Glomerular visceral epithelial cell (primary cell): ENCODE measurements at regions not wholly inside any gene's neighbourhood (a gene's known extent, or its start where the extent isn't known, plus 50 kb on each side); places are given as distances from the start of the nearest gene placed in this dataset.
A peak's percentile ranks its signal among the peaks of the same experiment; 100 is the strongest.

Experiments
- DNase-seq: peaks from one replicate; pipeline ENCODE4 v3.0.0-alpha.2; 2016; ENCODE audit errors: extremely low spot score

GRCh38 chr2:8044046-8044594 is 637.7 kb upstream of the ID2 start:
- DNase-seq: no peak

DNA sequence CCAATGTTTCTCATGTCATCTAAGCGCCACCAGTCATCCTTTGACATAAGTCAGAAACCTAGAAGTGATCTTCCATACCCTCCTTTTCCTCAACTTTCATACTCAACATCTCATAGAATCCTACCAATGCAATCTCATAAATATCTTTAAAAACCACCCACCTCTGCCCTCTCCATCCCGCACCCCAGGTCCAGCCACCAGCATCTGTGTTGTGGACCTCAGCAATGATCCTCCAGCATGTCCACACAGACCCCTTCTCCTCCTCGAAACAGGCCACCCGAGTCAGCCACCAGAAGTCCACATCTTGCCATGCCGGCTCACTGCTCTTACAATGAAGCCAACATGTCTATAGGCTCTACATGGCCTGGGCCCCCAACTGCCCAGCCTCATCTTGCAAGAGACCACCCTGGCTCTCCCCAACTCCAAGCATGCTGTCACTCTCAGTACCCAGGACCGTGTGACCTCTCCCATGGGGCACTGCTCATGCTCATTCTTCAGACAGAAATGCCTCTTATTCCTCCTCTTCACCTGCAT is 636.7 kb upstream of the ID2 start:
- no peak for DNase-seq

GRCh38 chr2:8046849-8047248 is 635.0 kb upstream of the ID2 start:
- no peak for DNase-seq

DNA sequence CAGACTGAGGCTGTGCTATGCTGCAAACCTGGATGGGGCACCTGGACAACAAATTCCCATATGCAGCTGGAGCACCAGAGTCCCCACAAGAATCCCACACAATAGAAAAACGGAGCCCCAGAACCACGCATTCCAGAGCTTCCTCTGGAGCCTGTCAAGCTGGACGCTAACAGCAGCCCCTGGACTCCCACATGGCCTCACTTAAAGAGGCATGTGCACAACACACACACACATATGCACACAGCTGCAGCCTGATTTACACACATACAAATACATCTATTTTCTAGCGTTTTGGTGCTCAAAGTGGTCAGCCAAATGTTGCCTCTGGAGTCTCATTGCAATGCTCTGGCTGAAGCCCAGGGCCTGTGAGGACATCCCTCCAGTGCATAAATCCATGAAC is 632.7 kb upstream of the ID2 start:
- DNase-seq: no peak

DNA sequence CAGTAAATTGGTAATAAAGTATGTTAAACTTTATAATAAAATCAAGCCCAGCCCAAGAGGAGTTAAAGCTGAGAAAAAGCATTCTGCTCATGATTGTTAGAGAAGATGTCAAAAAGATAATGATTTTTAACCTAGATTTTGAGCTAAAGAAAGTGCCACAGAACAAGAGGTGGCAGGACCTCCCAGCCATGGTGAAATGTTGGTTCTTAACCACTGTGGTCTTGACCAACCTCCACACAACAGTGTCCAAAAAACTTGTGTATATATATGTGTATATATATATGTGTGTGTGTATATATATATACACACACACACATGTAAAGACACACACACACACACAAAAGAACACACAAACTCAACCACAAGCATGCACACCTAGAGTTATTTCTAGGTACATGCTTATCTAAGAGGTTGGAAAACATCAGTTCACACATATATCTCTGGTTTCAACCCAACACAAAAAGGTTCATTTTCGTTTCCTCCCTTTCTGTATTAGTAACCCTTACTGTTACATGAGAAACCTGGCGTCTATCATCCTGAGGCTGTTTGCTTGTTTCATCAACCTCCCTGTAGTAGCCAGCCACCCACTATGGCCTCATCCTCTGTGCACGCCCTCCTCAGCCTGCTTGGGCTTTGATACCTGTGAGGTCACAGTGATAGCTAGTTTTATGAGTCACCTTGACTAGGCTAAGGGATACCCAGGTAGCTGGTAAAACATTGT is 631.8 kb upstream of the ID2 start:
- no peak for DNase-seq

- no peak for DNase-seq
These were observed 628.6 kb upstream of the ID2 start for GRCh38 chr2:8053216-8053615.

GRCh38 chr2:8054070-8054469 is 627.8 kb upstream of the ID2 start:
- DNase-seq: no peak

- DNase-seq: no peak
These were observed 623.2 kb upstream of the ID2 start for GRCh38 chr2:8058652-8059051.

DNA sequence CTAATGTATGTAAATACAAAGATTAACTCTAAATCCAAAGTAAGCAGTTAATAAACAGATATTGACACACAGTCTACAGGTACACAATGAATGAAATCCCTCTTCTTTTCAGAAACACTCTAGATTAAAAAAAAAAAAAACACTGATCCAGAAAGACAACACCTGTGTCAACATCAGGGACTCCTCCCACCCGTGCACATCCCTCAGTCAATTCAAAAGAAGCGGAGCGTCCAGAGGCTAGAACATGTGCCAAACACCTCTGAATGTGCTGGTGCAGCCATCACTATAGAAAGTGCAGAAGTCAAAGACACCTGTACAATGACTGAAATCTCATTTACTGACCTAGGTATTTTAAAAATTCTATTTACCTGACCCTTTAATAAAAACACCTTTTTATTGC is 622.6 kb upstream of the ID2 start:
- DNase-seq: no peak

DNA sequence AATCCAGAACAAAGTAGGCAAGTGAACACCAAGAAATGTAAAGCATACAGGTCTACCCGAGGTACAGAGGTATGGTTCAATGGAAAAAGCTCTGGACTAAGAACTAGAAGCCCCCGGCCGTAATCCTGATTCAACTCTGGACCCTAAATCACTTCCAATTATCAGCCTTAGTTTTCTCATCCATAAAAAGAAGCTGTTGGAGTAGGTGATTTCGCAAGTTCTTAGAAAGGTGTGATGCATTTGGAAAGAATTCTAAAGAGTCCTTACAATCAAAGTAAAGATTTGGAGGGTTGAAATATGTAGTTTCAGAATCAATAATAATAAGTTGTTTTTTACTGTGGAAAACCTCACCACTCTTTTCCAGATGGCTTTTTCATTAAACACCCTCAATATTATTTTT is 622.1 kb upstream of the ID2 start:
- DNase-seq: no peak

DNA sequence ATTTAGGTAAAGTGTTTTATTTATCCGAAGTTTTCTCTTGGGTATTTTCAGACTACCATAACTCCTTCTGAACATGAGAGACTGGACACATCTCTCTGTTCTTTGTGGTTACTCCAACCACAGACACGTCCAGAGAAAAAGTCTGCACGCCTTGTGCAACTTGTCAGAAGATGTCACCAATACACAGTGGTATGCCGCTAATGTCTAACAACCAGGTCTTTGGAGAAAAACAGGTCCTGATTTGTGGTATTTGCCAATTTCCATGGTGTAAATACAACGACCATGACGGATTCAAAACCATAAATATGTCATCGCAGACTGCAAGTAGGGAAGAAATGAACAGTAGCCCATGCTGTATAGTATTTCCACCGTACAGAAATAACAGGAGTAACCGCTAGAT is 620.6 kb upstream of the ID2 start:
- DNase-seq: no peak

DNA sequence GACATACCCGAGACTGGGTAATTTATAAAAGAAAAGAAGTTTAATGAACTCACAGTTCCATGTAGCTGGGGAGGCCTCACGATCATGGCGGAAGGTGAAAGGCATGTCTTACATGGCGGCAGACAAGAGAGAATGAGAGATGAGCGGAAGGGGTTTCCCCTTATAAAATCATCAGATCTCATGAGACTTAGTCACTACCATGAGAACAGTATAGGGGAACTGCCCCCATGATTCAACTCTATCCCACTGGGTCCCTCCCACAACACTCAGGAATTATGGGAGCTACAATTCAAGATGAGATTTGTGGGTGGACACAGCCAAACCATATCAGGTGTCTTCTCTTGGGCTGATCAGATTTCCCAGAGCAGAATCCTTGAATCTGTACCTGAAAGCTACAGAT is 617.3 kb upstream of the ID2 start:
- DNase-seq: no peak

DNA sequence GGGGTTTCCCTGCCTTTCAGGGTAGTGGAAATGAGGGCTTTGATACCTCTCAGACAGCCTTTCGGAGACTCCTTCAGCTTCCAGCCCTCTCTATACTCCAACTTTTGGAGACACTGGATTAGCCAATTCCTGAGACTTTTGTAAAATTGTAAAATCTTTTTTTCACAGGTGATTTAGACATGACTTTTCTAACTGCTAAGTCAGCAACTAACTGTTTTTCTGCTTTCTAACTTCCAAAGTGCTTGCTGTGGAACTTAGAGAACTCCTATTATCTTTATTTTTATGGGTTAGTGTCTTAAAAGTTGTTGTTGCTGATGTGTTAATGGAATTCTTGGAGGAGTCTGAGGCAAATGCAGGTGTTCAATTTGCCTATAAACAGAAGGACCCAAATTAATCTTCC is 616.7 kb upstream of the ID2 start:
- no peak for DNase-seq

- DNase-seq: no peak
These were observed 614.0 kb upstream of the ID2 start for GRCh38 chr2:8067784-8068336.

DNA sequence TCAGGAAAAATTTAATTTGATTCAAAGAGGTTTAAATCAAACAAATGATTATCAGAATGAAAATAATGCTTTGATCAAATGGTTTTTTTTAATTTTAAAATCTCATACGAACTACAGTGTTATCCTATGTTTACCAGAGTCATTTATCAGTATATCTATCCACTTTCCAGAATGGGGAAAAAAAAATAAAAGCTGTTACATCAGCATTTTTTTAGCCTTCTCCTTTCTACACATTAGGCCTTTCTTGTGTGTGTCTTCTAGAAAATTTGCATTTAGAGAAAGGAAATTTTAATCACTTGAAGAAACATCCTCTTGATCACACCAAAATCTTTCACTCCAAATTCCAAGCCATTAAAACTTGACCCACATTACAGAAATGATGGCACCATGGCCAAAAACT is 608.9 kb upstream of the ID2 start:
- DNase-seq: no peak

GRCh38 chr2:8073916-8074315 is 607.9 kb upstream of the ID2 start:
- DNase-seq: no peak

GRCh38 chr2:8076448-8077342 is 605.2 kb upstream of the ID2 start:
- no peak for DNase-seq

- DNase-seq: no peak
These were observed 603.2 kb upstream of the ID2 start for GRCh38 chr2:8078705-8079104.

DNA sequence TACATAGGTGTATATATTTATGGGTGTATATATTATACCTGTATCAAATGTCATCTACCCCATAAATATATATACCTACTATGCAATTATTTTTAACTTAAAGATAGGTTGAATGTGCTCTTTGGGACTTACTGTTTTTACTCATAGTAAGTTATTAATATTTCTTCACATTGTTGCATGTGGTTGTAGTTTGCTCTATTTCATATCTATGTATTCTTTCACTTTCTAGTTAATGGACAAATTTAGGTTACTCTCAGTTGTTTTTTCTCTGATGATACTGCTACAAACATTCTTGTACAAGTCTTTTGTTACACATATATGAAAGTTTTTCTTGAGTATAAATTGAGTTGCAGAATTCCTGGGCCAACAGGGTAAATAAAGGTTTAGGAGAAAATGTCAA is 601.8 kb upstream of the ID2 start:
- DNase-seq: no peak

DNA sequence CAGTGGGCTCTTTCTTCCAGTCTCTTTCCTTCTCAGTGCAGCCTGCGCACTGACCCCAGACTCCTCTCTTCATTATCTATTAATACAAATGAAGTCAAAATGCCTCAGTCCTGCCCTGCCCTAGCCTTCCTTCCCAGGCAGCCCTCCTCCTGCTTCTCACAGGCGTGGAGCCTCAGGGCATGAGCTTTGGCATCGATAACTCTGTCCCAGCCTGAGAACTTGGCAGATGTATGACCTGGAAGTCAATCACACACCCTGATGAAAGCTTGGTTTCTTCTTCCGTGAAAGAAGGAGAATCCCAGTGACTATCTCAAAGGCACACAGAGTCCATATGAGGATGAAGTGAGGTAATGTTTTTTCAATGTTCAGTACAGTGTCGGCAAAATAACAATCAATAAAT is 600.7 kb upstream of the ID2 start:
- no peak for DNase-seq

GRCh38 chr2:8082840-8083239 is 599.0 kb upstream of the ID2 start:
- no peak for DNase-seq

DNA sequence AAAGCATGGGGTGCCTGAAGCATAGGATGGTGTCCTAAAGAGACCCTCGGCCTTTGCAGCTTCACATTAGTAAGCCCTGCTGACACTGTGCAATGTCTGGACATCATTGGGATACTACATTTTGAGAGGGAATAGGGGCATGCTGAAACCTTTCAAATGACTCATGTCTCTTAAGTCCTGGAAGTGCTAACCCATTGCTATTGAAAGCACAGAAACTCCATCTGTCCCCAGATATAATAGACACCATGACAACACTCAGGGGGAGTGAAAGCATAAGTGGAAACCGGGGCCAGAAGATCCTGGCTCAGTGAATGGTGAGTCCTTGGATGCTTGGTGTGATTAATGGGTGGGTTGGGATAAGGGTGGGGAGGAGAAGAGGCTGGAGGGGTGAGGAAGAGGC is 595.5 kb upstream of the ID2 start:
- DNase-seq: peak; percentile 2
